Left ventricle myocardium inferior (tissue), 1 donor: ENCODE measurements at regions not wholly inside any gene's neighbourhood (a gene's known extent, or its start where the extent isn't known, plus 50 kb on each side); places are given as distances from the start of the nearest gene placed in this dataset.
"Not testable (repeated sequence)": the region's sequence is repeated elsewhere in the genome, so short reads cannot be mapped to it uniquely, and the experiment has no call there.

Experiments used
- DNase-seq: peaks from one replicate; pipeline ENCODE4 v3.0.0-alpha.2; 2020
- H3K27ac ChIP-seq: fragments of 200-600 bp; replicated peaks from 2 replicates; pipeline ENCODE4 v1.8.0; 2021
- H3K27me3 ChIP-seq: fragments of 200-600 bp; 2 replicates; pipeline ENCODE4 v1.8.0; 2021; ENCODE audit warnings: low read depth
- H3K36me3 ChIP-seq: fragments of 200-600 bp; 2 replicates; pipeline ENCODE4 v1.8.0; 2021
- H3K4me1 ChIP-seq: fragments of 200-600 bp; 2 replicates; pipeline ENCODE4 v1.8.0; 2021
- H3K4me3 ChIP-seq: fragments of 200-600 bp; 2 replicates; pipeline ENCODE4 v1.8.0; 2021; ENCODE audit warnings: mild to moderate bottlenecking, moderate library complexity
- H3K9me3 ChIP-seq: fragments of 200-600 bp; replicated peaks from 2 replicates; pipeline ENCODE4 v1.8.0; 2021
- intact Hi-C: fragments of 100-400 bp; cut with micrococcal nuclease; formaldehyde crosslinking; loops from one replicate; pipeline ENCODE4 v1.11.0; 2022
- TF ChIP-seq, protein P1 (sequence below): fragments of 200-600 bp; IDR thresholded peaks from 2 replicates; pipeline ENCODE4 v1.8.0; 2021; ENCODE audit warnings: antibody characterized with exemption, mild to moderate bottlenecking, borderline replicate concordance
- donor health status: DM: no; HTN: yes; CAD: no; lungs with severe emphysema.

DNA sequence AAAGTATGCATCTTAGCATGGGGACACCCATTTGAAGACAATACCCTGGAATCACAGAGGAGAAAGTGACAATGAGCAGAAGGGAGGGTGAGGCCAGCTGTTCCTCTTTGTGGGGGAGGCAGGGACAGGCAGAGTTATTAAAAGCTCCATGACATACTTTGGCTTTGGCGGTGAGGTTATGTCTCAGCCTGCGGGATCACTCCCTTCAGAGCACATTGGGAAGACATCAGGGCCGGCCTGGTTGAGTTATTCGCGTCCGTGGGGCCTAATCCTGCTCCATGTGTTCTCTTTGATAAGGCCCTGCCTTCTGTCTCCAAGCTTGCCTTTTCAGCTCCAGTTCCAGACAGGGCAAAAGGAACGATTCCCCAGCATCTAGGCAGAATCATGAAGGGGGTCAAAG lies 98.8 kb upstream of the NTF3 start:
- Histone ChIP-seq H3K27ac (no peak overlapping the region), H3K4me1 (peaks cover 3% of the 10 kb centered on the region), H3K4me3 (no peak overlapping the region), H3K27me3 (peaks cover 9% of the 10 kb centered on the region), H3K36me3 (no peaks in the 10 kb centered on the region), H3K9me3 (no peaks in the 10 kb centered on the region)
- TF ChIP-seq, protein P1, sequence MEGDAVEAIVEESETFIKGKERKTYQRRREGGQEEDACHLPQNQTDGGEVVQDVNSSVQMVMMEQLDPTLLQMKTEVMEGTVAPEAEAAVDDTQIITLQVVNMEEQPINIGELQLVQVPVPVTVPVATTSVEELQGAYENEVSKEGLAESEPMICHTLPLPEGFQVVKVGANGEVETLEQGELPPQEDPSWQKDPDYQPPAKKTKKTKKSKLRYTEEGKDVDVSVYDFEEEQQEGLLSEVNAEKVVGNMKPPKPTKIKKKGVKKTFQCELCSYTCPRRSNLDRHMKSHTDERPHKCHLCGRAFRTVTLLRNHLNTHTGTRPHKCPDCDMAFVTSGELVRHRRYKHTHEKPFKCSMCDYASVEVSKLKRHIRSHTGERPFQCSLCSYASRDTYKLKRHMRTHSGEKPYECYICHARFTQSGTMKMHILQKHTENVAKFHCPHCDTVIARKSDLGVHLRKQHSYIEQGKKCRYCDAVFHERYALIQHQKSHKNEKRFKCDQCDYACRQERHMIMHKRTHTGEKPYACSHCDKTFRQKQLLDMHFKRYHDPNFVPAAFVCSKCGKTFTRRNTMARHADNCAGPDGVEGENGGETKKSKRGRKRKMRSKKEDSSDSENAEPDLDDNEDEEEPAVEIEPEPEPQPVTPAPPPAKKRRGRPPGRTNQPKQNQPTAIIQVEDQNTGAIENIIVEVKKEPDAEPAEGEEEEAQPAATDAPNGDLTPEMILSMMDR: no peak
- no peak for DNase-seq
- intact Hi-C loops: no loop called here

DNA sequence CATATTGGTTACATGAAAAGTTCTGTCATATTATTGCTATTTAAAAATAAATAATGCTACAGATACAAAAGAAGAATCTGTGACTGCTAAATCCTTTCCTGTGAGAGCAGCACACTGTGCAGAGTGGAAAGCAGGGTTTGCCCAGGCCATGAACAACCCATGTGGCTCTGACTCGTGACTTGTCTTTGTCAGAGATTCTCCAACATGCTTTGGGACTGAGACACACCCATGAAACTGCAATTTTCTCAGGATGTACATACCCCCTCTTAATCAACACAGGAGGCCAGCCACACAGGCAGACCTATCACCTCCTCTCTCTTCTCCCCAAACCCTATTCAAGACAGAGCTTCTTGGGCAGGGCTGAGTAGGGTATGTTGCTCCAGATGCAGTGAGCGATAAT lies 96.8 kb upstream of the NTF3 start:
- H3K27me3 ChIP-seq: peaks cover 9% of the 10 kb centered on the region
- intact Hi-C loops: no loop called here
- H3K27ac ChIP-seq: no peak overlapping the region
- TF ChIP-seq, protein P1: no peak
- no peaks in the 10 kb centered on the region for H3K36me3 ChIP-seq
- H3K4me3 ChIP-seq: no peak overlapping the region
- H3K4me1 ChIP-seq: peaks cover 3% of the 10 kb centered on the region
- no peak for DNase-seq
- no peaks in the 10 kb centered on the region for H3K9me3 ChIP-seq

DNA sequence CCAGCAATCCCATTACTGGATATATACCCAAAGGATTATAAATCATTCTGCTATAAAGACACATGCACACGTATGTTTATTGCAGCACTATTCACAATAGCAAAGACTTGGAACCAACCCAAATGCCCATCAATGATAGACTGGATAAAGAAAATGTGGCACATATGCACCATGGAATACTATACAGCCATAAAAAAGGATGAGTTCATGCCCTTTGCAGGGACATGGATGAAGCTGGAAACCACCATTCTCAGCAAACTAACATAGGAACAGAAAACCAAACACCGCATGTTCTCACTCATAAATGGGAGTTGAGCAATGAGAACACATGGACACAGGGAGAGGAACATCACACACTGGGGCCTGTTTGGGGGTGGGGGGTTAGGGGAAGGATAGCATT lies 90.8 kb upstream of the NTF3 start:
- H3K27ac ChIP-seq, H3K36me3 ChIP-seq, H3K9me3 ChIP-seq, intact Hi-C loops, DNase-seq, H3K4me3 ChIP-seq, H3K4me1 ChIP-seq: not testable (repeated sequence)
- H3K27me3 ChIP-seq: peaks cover 33% of the 10 kb centered on the region

DNA sequence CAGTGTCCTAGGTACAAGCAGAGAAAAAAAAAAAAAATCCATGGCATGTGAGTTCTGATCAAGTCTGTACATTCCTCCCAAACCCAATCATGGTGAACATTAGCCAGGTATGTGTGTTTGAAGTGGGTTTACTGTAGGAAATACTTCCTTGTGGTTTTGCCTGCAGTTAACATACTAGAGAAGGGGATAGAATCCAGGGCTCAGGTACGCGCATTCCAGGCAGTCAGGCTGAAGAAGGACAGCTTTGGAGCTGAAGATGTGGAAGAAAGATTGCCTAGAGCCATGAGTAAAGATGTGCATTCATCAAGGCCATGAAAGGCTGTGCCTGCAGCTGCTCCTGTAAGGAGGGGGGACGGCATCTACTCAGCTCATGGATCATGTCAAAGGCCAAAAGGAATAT lies 88.2 kb upstream of the NTF3 start:
- Histone ChIP-seq H3K27me3 (peaks cover 56% of the 10 kb centered on the region), H3K27ac (no peak overlapping the region), H3K36me3 (no peaks in the 10 kb centered on the region), H3K9me3 (peaks cover 6% of the 10 kb centered on the region), H3K4me1 (no peaks in the 10 kb centered on the region), H3K4me3 (no peak overlapping the region)
- intact Hi-C loops: no loop called here
- DNase-seq: no peak
- TF ChIP-seq, protein P1: no peak

DNA sequence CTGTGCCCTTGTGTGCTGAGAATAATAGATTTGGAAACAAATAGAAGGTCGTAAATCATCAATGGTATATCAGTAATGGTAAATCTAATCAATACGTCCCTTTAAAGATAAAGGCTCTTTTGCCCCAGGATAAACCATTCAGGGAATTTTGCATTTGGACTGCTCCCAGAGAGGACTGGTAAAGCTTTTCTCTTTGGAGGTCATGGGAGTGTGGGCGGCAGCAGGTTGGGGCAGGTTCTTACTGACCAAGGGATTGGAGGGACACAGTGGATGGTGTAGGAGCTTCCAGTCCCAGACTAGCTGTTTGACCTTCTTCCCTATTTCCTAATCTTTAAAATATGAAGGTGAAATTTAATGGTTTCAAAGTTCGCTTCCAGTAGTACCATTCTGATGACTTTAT lies 87.8 kb upstream of the NTF3 start:
- no peak for DNase-seq
- Histone ChIP-seq H3K4me3 (no peak overlapping the region), H3K27ac (no peak overlapping the region), H3K9me3 (peaks cover 6% of the 10 kb centered on the region), H3K27me3 (peaks cover 60% of the 10 kb centered on the region), H3K4me1 (no peaks in the 10 kb centered on the region), H3K36me3 (no peaks in the 10 kb centered on the region)
- TF ChIP-seq, protein P1: no peak
- intact Hi-C loops: no loop called here

DNA sequence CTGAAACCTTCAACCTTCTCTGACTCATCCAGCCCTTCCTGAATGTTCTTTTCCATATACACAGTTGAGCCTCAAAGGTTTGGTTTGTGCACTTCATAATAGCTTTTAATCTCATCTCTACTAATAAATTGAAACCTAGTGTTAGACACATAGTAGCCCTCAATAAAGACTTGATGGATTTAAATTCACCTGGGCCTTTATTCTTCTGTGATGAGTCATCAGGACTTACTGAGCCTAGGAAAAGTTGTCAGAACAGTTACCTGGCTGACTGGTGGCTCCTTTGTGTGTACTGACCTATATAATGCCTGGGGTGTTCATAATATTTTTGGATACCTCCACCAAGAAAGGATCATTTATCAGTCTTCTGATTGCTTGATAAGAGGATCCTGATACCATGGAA lies 86.4 kb upstream of the NTF3 start:
- Histone ChIP-seq H3K27ac (no peak overlapping the region), H3K27me3 (peaks cover 72% of the 10 kb centered on the region), H3K36me3 (no peaks in the 10 kb centered on the region), H3K4me1 (no peaks in the 10 kb centered on the region), H3K9me3 (peaks cover 5% of the 10 kb centered on the region), H3K4me3 (no peak overlapping the region)
- intact Hi-C loops: no loop called here
- TF ChIP-seq, protein P1: no peak
- no peak for DNase-seq
